ENCODE measurements at regions not wholly inside any gene's neighbourhood (a gene's known extent, or its start where the extent isn't known, plus 50 kb on each side); places are given as distances from the start of the nearest gene placed in this dataset.
"Not testable (repeated sequence)": the region's sequence is repeated elsewhere in the genome, so short reads cannot be mapped to it uniquely, and the experiment has no call there.

DNA sequence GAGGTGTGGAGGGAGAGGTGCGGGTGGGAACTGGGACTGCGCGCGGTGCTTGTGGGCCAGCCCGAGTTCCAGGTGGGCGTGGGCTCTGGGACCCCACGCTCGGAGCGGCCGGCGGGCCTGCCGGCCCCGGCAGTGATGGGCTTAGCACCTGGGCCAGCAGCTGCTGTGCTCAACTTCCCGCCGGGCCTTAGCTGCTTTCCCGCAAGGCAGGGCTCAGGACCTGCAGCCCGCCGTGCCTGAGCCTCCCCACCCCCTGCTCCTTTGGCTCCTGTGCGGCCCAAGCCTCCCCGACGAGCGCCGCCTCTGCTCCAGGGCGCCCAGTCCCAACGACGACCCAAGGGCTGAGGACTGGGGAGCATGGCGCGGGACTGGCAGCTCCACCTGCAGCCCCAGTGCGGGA is 232.7 kb downstream of the FGFR2 start:
- Histone ChIP-seq H3K36me3 (no peaks in the 10 kb centered on the region), H3K9me3 (no peaks in the 10 kb centered on the region), H3K9ac (no peak overlapping the region), H4K20me1 (no peaks in the 10 kb centered on the region), H3K27me3 (no peaks in the 10 kb centered on the region), H3K27ac (no peak overlapping the region), H3K4me2 (no peak overlapping the region), H3K4me1 (peaks cover 9% of the 10 kb centered on the region; the same call in 1 of the 2 replicates), H3K4me3 (no peak overlapping the region)
- TF ChIP-seq Cebpa-rat (IDR thresholded peaks at IDR 0.05) = no peak

DNA sequence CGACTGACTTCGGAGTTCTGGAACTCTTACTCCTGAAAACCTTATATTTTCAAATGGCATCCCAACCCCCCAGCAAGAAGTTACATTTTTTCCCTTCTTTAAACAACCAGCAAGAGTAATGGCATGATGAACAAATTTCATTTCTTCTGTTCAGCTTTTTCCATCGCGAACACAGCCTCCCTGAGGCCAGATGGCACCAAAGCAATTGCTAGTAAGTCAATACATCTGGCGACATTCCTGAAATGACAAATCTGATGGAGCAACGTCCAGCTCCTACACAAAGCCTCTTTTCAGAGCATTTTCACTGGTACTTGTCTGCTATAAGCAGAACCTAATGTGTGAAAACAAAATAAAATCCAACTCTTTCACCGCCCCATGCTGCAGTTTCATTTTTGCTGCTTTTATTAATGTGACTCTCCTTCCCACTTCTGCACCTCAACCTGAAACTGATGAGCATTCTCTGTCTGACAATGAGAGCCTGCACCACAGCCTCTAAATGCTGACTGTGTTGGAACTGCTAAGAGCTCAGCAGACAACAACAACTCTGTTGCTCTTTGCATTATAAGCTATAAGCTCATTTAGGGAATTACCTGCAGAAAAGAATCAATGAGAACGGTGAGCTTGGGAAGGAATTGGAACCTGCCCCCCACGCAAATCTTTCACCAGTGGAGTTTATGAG is 229.8 kb downstream of the FGFR2 start:
- Histone ChIP-seq H3K36me3 (no peaks in the 10 kb centered on the region), H3K9me3 (no peaks in the 10 kb centered on the region), H3K27me3 (no peaks in the 10 kb centered on the region), H3K4me2 (no peak overlapping the region), H4K20me1 (no peaks in the 10 kb centered on the region), H3K27ac (no peak overlapping the region), H3K4me1 (peaks cover 9% of the 10 kb centered on the region; the same call in 1 of the 2 replicates), H3K9ac (no peak overlapping the region), H3K4me3 (no peak overlapping the region)
- no peak for TF ChIP-seq Cebpa-rat (IDR thresholded peaks at IDR 0.05)

DNA sequence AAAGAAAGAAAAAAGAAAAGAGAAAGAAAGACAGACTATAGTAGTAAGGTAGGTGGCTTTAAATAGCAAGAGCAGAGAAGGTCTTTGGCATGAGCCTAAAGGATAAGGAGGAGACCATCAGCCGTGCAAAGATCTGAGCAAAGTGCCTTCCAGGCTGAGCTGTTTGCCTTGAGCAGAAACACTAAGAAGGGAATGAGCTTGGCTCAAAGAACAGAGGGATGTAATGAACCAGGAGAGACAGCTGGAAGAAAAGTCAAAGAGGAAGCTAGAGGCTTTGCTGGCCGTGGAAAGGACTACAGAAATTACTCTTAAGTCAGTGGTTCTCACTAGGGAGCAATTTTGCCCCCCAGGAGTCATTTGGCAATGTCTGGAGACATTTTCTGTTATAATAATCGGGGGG is 228.6 kb downstream of the FGFR2 start:
- Histone ChIP-seq H3K4me3 (no peak overlapping the region), H3K36me3 (no peaks in the 10 kb centered on the region), H3K27ac (no peak overlapping the region), H3K4me2 (no peak overlapping the region), H3K4me1 (peaks cover 9% of the 10 kb centered on the region; the same call in 1 of the 2 replicates), H3K27me3 (no peaks in the 10 kb centered on the region), H3K9me3 (no peaks in the 10 kb centered on the region), H3K9ac (no peak overlapping the region), H4K20me1 (no peaks in the 10 kb centered on the region)
- TF ChIP-seq Cebpa-rat (IDR thresholded peaks at IDR 0.05) = no peak

DNA sequence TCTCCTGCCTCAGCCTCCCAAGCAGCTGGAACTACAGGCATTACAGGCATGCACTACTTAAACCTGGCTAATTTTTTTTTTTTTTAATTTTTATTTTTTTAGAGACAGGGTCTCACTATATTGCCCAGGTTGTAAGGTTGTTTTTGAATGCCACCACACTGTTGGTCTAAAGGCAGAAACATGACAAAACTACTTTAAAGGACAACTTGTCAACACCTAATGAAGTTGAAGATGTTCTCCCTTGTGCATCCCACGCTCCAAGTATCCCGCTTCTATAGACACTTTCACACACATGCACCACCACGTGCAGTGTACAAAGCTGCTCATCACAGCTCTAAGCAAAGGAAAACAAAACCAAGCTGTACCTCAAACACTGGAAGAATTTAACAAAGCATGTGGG is 226.4 kb downstream of the FGFR2 start:
- TF ChIP-seq Cebpa-rat (IDR thresholded peaks at IDR 0.05) = no peak
- no peaks in the 10 kb centered on the region for H3K27me3 ChIP-seq
- no peak overlapping the region for H3K4me2 ChIP-seq
- no peak overlapping the region for H3K4me3 ChIP-seq
- no peaks in the 10 kb centered on the region for H3K9me3 ChIP-seq
- no peaks in the 10 kb centered on the region for H4K20me1 ChIP-seq
- no peak overlapping the region for H3K27ac ChIP-seq
- no peak overlapping the region for H3K9ac ChIP-seq
- no peaks in the 10 kb centered on the region for H3K36me3 ChIP-seq
- peaks cover 9% of the 10 kb centered on the region; the same call in 1 of the 2 replicates for H3K4me1 ChIP-seq

DNA sequence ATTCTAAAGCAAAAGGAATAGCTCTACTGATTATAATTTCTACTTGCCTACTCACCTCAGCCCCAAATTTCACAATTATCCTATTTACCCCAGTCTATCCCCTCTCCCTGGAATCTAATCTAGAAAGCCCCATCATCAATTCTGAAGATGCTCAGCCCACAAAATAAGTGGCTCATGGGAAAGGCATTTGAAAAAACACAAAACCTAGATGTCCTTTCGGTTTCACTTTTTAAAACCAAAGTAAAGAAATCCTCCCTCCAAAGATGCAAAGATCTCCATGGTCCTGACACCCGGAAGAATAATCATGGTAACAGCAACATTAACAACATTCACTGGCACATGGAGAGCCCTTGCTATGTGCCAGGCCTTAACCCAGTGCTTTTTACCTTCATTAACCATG is 224.8 kb downstream of the FGFR2 start:
- Histone ChIP-seq H3K27ac (no peak overlapping the region), H3K4me1 (peaks cover 9% of the 10 kb centered on the region; the same call in 1 of the 2 replicates)

DNA sequence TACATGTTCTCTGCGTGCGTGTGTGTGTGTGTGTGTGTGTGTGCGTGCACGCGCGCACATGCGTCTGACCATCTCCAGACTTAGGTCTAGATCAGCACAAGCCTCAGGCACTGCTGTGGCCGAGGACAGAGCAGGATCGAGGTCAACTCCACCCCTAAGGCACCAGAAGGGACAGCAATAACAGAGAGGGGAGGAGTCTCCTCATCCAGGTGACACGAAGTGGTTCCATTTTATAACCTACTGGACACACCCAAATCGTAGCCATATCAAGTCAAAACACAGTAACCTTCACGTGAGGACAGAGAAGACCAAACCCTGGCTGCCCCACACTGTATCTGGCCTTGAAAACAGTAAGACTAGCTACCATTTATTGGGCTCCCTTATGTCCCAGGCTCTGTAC is 224.1 kb downstream of the FGFR2 start:
- Histone ChIP-seq H4K20me1 (no peaks in the 10 kb centered on the region), H3K36me3 (no peaks in the 10 kb centered on the region), H3K4me2 (no peak overlapping the region), H3K4me1 (peaks cover 9% of the 10 kb centered on the region; the same call in 1 of the 2 replicates), H3K4me3 (no peak overlapping the region), H3K9me3 (no peaks in the 10 kb centered on the region), H3K27ac (no peak overlapping the region), H3K27me3 (no peaks in the 10 kb centered on the region), H3K9ac (no peak overlapping the region)
- TF ChIP-seq Cebpa-rat (IDR thresholded peaks at IDR 0.05) = no peak

More for the DNA sequence above, 224.8 kb downstream of the FGFR2 start:
- Histone ChIP-seq H3K9me3 (no peaks in the 10 kb centered on the region), H3K9ac (no peak overlapping the region), H3K36me3 (no peaks in the 10 kb centered on the region), H3K4me2 (no peak overlapping the region), H4K20me1 (no peaks in the 10 kb centered on the region), H3K4me3 (no peak overlapping the region), H3K27me3 (no peaks in the 10 kb centered on the region)
- TF ChIP-seq Cebpa-rat (IDR thresholded peaks at IDR 0.05) = no peak

DNA sequence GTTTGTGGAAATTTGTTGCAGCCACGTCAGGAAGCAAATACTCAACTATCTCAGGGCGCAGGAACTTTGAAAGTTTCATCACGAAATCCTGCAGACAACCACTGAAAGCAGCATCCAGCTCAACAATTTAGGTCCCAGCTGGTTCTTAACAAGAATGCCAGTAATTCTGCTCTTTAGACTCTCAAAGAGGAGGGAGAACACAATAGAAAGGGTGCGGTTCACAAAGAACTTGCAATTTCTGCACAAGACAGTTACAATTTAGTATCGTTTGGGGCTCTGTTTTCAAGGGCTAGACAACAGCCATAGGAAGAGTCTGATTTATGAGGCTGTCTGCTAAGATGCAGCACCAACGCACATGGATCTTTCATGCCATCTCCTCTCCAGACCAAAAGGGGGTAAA is 223.1 kb downstream of the FGFR2 start:
- Histone ChIP-seq H3K27me3 (no peaks in the 10 kb centered on the region), H3K27ac (no peak overlapping the region), H3K4me1 (peaks cover 3% of the 10 kb centered on the region; the same call in 1 of the 2 replicates), H3K4me2 (no peak overlapping the region), H3K4me3 (no peak overlapping the region), H3K9me3 (no peaks in the 10 kb centered on the region), H3K9ac (no peak overlapping the region), H3K36me3 (no peaks in the 10 kb centered on the region), H4K20me1 (no peaks in the 10 kb centered on the region)
- no peak for TF ChIP-seq Cebpa-rat (IDR thresholded peaks at IDR 0.05)

DNA sequence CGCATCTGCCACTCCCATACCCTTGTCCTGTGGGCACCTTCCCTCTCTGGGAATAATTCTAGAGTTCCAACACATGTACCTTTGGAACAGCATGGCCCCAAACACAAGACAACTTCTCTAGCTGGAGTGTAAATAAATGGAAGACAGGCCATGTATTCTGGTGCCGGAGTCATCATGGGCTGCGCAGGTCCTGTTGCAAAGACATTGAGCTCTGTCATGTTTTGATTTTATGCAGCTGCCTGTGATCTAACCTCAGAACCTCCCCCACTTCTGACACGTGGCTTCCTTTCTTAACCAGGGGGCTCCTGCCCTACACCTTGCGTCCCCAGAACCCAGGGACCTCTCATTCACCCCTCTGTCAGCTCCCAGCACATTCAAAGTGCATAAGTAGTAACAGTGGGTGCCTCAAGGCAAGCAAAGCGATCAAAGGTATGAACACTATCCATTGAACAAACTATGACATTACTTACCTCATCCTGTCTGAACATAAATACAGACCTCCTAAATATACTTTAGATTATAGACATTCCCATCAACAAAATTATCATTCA is 219.9 kb downstream of the FGFR2 start:
- H3K4me3 ChIP-seq = no peak overlapping the region
- no peak overlapping the region for H3K4me2 ChIP-seq
- peaks cover 9% of the 10 kb centered on the region for H3K9me3 ChIP-seq
- no peak for TF ChIP-seq Cebpa-rat (IDR thresholded peaks at IDR 0.05)
- no peak overlapping the region for H3K27ac ChIP-seq
- H4K20me1 ChIP-seq = no peaks in the 10 kb centered on the region
- H3K36me3 ChIP-seq = no peaks in the 10 kb centered on the region
- H3K4me1 ChIP-seq = no peaks in the 10 kb centered on the region
- no peak overlapping the region for H3K9ac ChIP-seq
- no peaks in the 10 kb centered on the region for H3K27me3 ChIP-seq

DNA sequence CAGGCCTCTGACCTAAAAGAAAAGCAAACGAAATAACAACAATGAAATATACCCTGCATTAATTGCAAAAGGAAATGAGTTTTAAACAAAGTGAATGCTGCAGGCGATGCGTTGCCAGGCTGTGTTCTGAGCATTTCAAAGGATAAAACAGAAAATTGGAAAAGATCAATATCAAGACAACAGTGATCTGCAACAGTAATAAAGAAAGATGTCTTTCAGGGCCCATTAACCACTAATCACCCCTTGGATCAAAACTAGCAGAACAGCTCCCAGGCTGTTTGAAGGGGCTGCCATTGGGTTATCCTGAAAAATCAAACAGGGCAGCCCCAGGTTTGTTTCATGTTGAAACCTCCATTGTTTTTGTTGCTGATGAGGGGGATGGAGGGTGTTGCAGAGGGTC is 219.2 kb downstream of the FGFR2 start:
- H3K27ac ChIP-seq = no peak overlapping the region
- no peaks in the 10 kb centered on the region for H4K20me1 ChIP-seq
- no peak overlapping the region for H3K4me2 ChIP-seq
- peaks cover 9% of the 10 kb centered on the region for H3K9me3 ChIP-seq
- H3K27me3 ChIP-seq = no peaks in the 10 kb centered on the region
- H3K4me3 ChIP-seq = no peak overlapping the region
- no peak for TF ChIP-seq Cebpa-rat (IDR thresholded peaks at IDR 0.05)
- no peaks in the 10 kb centered on the region for H3K4me1 ChIP-seq
- no peaks in the 10 kb centered on the region for H3K36me3 ChIP-seq
- H3K9ac ChIP-seq = no peak overlapping the region

DNA sequence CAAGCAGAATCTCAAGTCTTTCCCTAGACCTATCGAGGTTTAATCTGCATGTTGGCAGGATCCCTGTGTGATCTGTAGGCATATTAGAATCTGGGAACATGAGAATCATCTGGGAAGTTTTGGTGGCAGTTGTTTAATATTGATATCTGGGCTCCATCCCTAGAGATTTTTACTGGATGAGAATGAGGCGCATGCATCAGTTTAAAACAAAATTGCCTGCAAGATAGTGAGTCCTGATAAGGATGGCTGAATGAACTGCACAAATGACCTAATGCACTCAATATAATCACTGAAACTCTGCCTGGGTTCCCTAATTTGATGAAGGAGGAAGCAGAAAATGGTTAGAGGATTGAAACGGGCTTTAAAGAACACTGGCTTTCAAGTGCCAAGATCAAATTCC is 218.0 kb downstream of the FGFR2 start:
- H3K4me1 ChIP-seq = no peaks in the 10 kb centered on the region
- H3K27ac ChIP-seq = no peak overlapping the region
- no peak overlapping the region for H3K9ac ChIP-seq
- no peaks in the 10 kb centered on the region for H3K36me3 ChIP-seq
- no peaks in the 10 kb centered on the region for H4K20me1 ChIP-seq
- TF ChIP-seq Cebpa-rat (IDR thresholded peaks at IDR 0.05) = no peak
- H3K9me3 ChIP-seq = peaks cover 9% of the 10 kb centered on the region
- H3K4me3 ChIP-seq = no peak overlapping the region
- no peaks in the 10 kb centered on the region for H3K27me3 ChIP-seq
- no peak overlapping the region for H3K4me2 ChIP-seq

DNA sequence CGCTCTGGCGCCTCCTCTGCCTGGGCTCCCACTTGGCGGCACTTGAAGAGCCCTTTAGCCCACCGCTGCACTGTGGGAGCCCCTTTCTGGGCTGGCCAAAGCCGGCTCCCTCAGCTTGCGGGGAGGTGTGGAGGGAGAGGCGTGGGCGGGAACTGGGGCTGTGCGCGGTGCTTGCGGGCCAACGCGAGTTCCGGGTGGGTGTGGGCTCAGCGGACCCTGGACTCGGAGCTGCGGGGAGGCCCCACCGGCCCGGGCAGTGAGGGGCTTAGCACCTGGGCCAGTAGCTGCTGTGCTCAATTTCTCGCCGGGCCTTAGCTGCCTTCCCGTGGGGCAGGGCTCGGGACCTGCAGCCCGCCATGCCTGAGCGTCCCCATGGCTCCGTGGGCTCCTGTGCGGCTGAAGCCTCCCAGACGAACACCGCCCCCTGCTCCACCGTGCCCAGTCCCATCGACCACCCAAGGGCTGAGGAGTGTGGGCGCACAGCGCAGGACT is 216.2 kb downstream of the FGFR2 start:
- H3K4me3 ChIP-seq, H3K9ac ChIP-seq, H3K27me3 ChIP-seq, H3K9me3 ChIP-seq, H4K20me1 ChIP-seq, H3K27ac ChIP-seq, H3K36me3 ChIP-seq, H3K4me1 ChIP-seq, H3K4me2 ChIP-seq: not testable (repeated sequence)

Data from BLaER1 (cell line).